ENCODE measurements at regions not wholly inside any gene's neighbourhood (a gene's known extent, or its start where the extent isn't known, plus 50 kb on each side); places are given as distances from the start of the nearest gene placed in this dataset.

GRCh38 chr6:108768792-108769524 is 79.3 kb upstream of the ARMC2 start:
- TF ChIP-seq, protein P1, sequence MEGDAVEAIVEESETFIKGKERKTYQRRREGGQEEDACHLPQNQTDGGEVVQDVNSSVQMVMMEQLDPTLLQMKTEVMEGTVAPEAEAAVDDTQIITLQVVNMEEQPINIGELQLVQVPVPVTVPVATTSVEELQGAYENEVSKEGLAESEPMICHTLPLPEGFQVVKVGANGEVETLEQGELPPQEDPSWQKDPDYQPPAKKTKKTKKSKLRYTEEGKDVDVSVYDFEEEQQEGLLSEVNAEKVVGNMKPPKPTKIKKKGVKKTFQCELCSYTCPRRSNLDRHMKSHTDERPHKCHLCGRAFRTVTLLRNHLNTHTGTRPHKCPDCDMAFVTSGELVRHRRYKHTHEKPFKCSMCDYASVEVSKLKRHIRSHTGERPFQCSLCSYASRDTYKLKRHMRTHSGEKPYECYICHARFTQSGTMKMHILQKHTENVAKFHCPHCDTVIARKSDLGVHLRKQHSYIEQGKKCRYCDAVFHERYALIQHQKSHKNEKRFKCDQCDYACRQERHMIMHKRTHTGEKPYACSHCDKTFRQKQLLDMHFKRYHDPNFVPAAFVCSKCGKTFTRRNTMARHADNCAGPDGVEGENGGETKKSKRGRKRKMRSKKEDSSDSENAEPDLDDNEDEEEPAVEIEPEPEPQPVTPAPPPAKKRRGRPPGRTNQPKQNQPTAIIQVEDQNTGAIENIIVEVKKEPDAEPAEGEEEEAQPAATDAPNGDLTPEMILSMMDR (IDR thresholded peaks at IDR 0.05): no peak
- TF ChIP-seq POLR2AphosphoS5 (IDR thresholded peaks at IDR 0.05): no peak
